Upper lobe of left lung (tissue), 6 donors: ENCODE measurements at regions not wholly inside any gene's neighbourhood (a gene's known extent, or its start where the extent isn't known, plus 50 kb on each side); places are given as distances from the start of the nearest gene placed in this dataset.

ENCODE experiments used
- ATAC-seq, 2 donors: fragments of 200-7000 bp; cut with Tn5 transposase; one replicate each; pipeline ENCODE4 v1.9.1; 2022; ENCODE audit warnings: mild to moderate bottlenecking in 2 of 2, moderate library complexity in 2 of 2; ENCODE audit not compliant: low FRiP score in 2 of 2
- DNase-seq, 2 donors: peaks; one replicate each; pipeline ENCODE4 v3.0.0-alpha.2; 2019 to 2020
- H3K27ac ChIP-seq, 4 donors: fragments of 200-600 bp; sonication (generic); one replicate each; pipeline ENCODE4 v1.5.1; 2016 to 2019
- H3K27me3 ChIP-seq, 4 donors: fragments of 200-600 bp; sonication (generic); one replicate each; pipeline ENCODE4 v1.5.1; 2017 to 2019
- H3K36me3 ChIP-seq, 4 donors: fragments of 200-600 bp; sonication (generic); one replicate each; pipeline ENCODE4 v1.5.1; 2016 to 2019
- H3K4me1 ChIP-seq, 4 donors: fragments of 200-600 bp; sonication (generic); one replicate each; pipeline ENCODE4 v1.5.1; 2018 to 2019
- H3K4me3 ChIP-seq, 4 donors: fragments of 200-600 bp; sonication (generic); one replicate each; pipeline ENCODE4 v1.5.1; 2017 to 2019; ENCODE audit warnings: mild to moderate bottlenecking in 2 of 4, moderate library complexity in 1 of 4
- H3K9me3 ChIP-seq, 4 donors: fragments of 200-600 bp; sonication (generic); one replicate each; pipeline ENCODE4 v1.5.1; 2018 to 2019
- CTCF ChIP-seq, 6 experiments: fragments of 450-650 bp in 4 of 6; fragments of 200-600 bp in 2 of 6; sonication (generic) in 2 of 6; IDR thresholded peaks; one replicate each; pipeline ENCODE4 v1.5.1; 2016 to 2019; ENCODE audit warnings: antibody characterized with exemption in 6 of 6
- EP300 ChIP-seq, 4 donors: sonication (generic); formaldehyde crosslinking; IDR thresholded peaks; one replicate each; pipeline ENCODE4 v1.5.1; 2017; ENCODE audit warnings: antibody characterized with exemption in 4 of 4, control low read depth in 2 of 4
- POLR2A ChIP-seq, 4 donors: fragments of 450-650 bp; IDR thresholded peaks; one replicate each; pipeline ENCODE4 v1.5.1; 2016 to 2017; ENCODE audit warnings: antibody characterized with exemption in 4 of 4, mild to moderate bottlenecking in 2 of 4
- POLR2AphosphoS5 ChIP-seq, 2 donors: sonication (generic); formaldehyde crosslinking; IDR thresholded peaks; one replicate each; pipeline ENCODE4 v1.5.1; 2017; ENCODE audit warnings: antibody characterized with exemption in 2 of 2
- whole genome bisulfite sequencing, 2 donors: methylation state at CpG; one replicate each; pipeline ENCODE4 v1.1.5; 2017 to 2018; 5-methylcytosine and 5-hydroxymethylcytosine counted together
- donor health status: DM: no; HTN: no; CAD: no; lungs with moderate emphysema.
- donor health status: DM: no; HTN: yes; CAD: no; lungs with severe emphysema.

- no peaks in the 10 kb centered on the region for H3K4me1 ChIP-seq
- DNase-seq (no peak), ATAC-seq (no peak)
- no peaks in the 10 kb centered on the region for H3K36me3 ChIP-seq
- H3K27ac ChIP-seq, result no peak overlapping the region
- H3K4me3 ChIP-seq, result no peak overlapping the region
- TF ChIP-seq CTCF (IDR thresholded peaks at IDR 0.05) (no peak), POLR2AphosphoS5 (IDR thresholded peaks at IDR 0.05) (no peak)
- WGBS, 2 donors, result 73 to 88% methylated on average over 2 of the region's 2 CpGs
- no peaks in the 10 kb centered on the region for H3K9me3 ChIP-seq
- H3K27me3 ChIP-seq, result no peaks in the 10 kb centered on the region
Measured at GRCh38 chr16:64307431-64307830, 814.4 kb downstream of the CDH11 start.

GRCh38 chr16:64305663-64306062, 816.2 kb downstream of the CDH11 start:
- DNase-seq (no peak), ATAC-seq (no peak)
- Histone ChIP-seq H3K9me3 (no peaks in the 10 kb centered on the region), H3K4me1 (no peaks in the 10 kb centered on the region), H3K4me3 (no peak overlapping the region), H3K27ac (no peak overlapping the region), H3K36me3 (no peaks in the 10 kb centered on the region), H3K27me3 (no peaks in the 10 kb centered on the region)
- TF ChIP-seq CTCF (IDR thresholded peaks at IDR 0.05), result no peak
- TF ChIP-seq POLR2AphosphoS5 (IDR thresholded peaks at IDR 0.05), result no peak
- no peak for TF ChIP-seq EP300 (IDR thresholded peaks at IDR 0.05)
- no peak for TF ChIP-seq POLR2A (IDR thresholded peaks at IDR 0.05)
- WGBS, 2 donors, result 52 to 67% methylated on average over 1 of the region's 1 CpG

- Histone ChIP-seq H3K27ac (no peak overlapping the region), H3K9me3 (no peaks in the 10 kb centered on the region), H3K36me3 (no peaks in the 10 kb centered on the region), H3K4me3 (no peak overlapping the region), H3K4me1 (no peaks in the 10 kb centered on the region), H3K27me3 (no peaks in the 10 kb centered on the region)
- DNase-seq (no peak), ATAC-seq (no peak)
- no peak for TF ChIP-seq POLR2AphosphoS5 (IDR thresholded peaks at IDR 0.05)
- WGBS, 2 donors, result 32 to 34% methylated on average over 2 of the region's 2 CpGs
Measured at GRCh38 chr16:64304951-64305350, 816.9 kb downstream of the CDH11 start.

GRCh38 chr16:64304396-64304795, 817.5 kb downstream of the CDH11 start:
- DNase-seq, result no peak
- TF ChIP-seq POLR2AphosphoS5 (IDR thresholded peaks at IDR 0.05) (no peak), EP300 (IDR thresholded peaks at IDR 0.05) (no peak), CTCF (IDR thresholded peaks at IDR 0.05) (no peak), POLR2A (IDR thresholded peaks at IDR 0.05) (no peak)
- no peak for ATAC-seq
- Histone ChIP-seq H3K36me3 (no peaks in the 10 kb centered on the region), H3K4me3 (no peak overlapping the region), H3K4me1 (no peaks in the 10 kb centered on the region), H3K27me3 (no peaks in the 10 kb centered on the region), H3K9me3 (no peaks in the 10 kb centered on the region), H3K27ac (no peak overlapping the region)
- 42 to 76% methylated on average over 1 of the region's 1 CpG for WGBS, 2 donors

GRCh38 chr16:64297863-64298600, 823.8 kb downstream of the CDH11 start:
- TF ChIP-seq CTCF (IDR thresholded peaks at IDR 0.05) (no peak), POLR2AphosphoS5 (IDR thresholded peaks at IDR 0.05) (no peak), POLR2A (IDR thresholded peaks at IDR 0.05) (no peak), EP300 (IDR thresholded peaks at IDR 0.05) (no peak)
- no peaks in the 10 kb centered on the region for H3K9me3 ChIP-seq
- no peak for DNase-seq

More at GRCh38 chr16:64297863-64298600, 823.8 kb downstream of the CDH11 start:
- WGBS, 2 donors, result 84 to 86% methylated on average over 10 of the region's 10 CpGs
- H3K4me1 ChIP-seq, result no peaks in the 10 kb centered on the region
- H3K4me3 ChIP-seq, result no peak overlapping the region
- H3K27me3 ChIP-seq, result no peaks in the 10 kb centered on the region
- ATAC-seq, result no peak
- no peaks in the 10 kb centered on the region for H3K36me3 ChIP-seq
- no peak overlapping the region for H3K27ac ChIP-seq
